OCI-LY1 (cell line): ENCODE measurements at regions not wholly inside any gene's neighbourhood (a gene's known extent, or its start where the extent isn't known, plus 50 kb on each side); places are given as distances from the start of the nearest gene placed in this dataset.

Source experiments
- H2AFZ ChIP-seq: fragments of 200-600 bp; sonication (generic), shearing (Covaris generic); 2 replicates; pipeline ENCODE4 v1.6.0; 2014; ENCODE audit warnings: antibody characterized with exemption, mild to moderate bottlenecking, low read length
- H3F3A ChIP-seq: fragments of 200-600 bp; sonication (generic), shearing (Covaris generic); 2 replicates; pipeline ENCODE4 v1.6.0; 2014; ENCODE audit warnings: mild to moderate bottlenecking, antibody characterized with exemption, low read length, moderate library complexity; ENCODE audit not compliant: insufficient read depth
- H3K27ac ChIP-seq: fragments of 200-600 bp; sonication (generic); 2 replicates; pipeline ENCODE4 v1.5.1; 2014; ENCODE audit warnings: low read length, mixed run types, mild to moderate bottlenecking, low read depth; ENCODE audit not compliant: poor library complexity, severe bottlenecking
- H3K27me3 ChIP-seq: fragments of 200-600 bp; sonication (generic); 2 replicates; pipeline ENCODE4 v1.6.0; 2014; ENCODE audit warnings: antibody characterized with exemption, mild to moderate bottlenecking, low read length, moderate library complexity; ENCODE audit not compliant: insufficient read depth
- H3K36me3 ChIP-seq: fragments of 200-600 bp; sonication (generic); 2 replicates; pipeline ENCODE4 v1.6.1; 2014; ENCODE audit warnings: mild to moderate bottlenecking, antibody characterized with exemption, low read length, moderate library complexity, mixed read lengths; ENCODE audit not compliant: insufficient read depth
- H3K4me1 ChIP-seq: fragments of 200-600 bp; sonication (generic); 2 replicates; pipeline ENCODE4 v1.5.1; 2014; ENCODE audit warnings: mild to moderate bottlenecking, low read length, moderate library complexity; ENCODE audit not compliant: insufficient read depth, severe bottlenecking
- H3K4me2 ChIP-seq: fragments of 200-600 bp; sonication (generic), shearing (Covaris generic); 2 replicates; pipeline ENCODE4 v1.6.1; 2014; ENCODE audit warnings: low read length
- H3K4me3 ChIP-seq: fragments of 200-600 bp; sonication (generic); 2 replicates; pipeline ENCODE4 v1.5.1; 2014; ENCODE audit warnings: low read length, low read depth, mild to moderate bottlenecking, mixed read lengths; ENCODE audit not compliant: poor library complexity, severe bottlenecking
- H3K79me2 ChIP-seq: fragments of 200-600 bp; shearing (Covaris generic); 2 replicates; pipeline ENCODE4 v1.6.1; 2016; ENCODE audit warnings: mixed run types, low read length, mixed read lengths; ENCODE audit not compliant: insufficient read depth
- H3K9ac ChIP-seq: fragments of 200-600 bp; sonication (generic), shearing (Covaris generic); 2 replicates; pipeline ENCODE4 v1.6.1; 2014; ENCODE audit warnings: mild to moderate bottlenecking, low read length, mixed read lengths
- H3K9me2 ChIP-seq: fragments of 200-600 bp; sonication (generic), shearing (Covaris generic); 2 replicates; pipeline ENCODE4 v1.6.1; 2014; ENCODE audit warnings: low read depth, mild to moderate bottlenecking, low read length, mixed read lengths
- H3K9me3 ChIP-seq: fragments of 200-600 bp; shearing (Covaris generic); 2 replicates; pipeline ENCODE4 v1.6.1; 2014; ENCODE audit warnings: low read length, mixed read lengths
- H4K20me1 ChIP-seq: fragments of 200-600 bp; sonication (generic), shearing (Covaris generic); 2 replicates; pipeline ENCODE4 v1.6.0; 2016; ENCODE audit warnings: mild to moderate bottlenecking, low read length; ENCODE audit not compliant: insufficient read depth
- EZH2 ChIP-seq: fragments of 200-600 bp; sonication (generic), shearing (Covaris generic); IDR thresholded peaks from 2 replicates; pipeline ENCODE4 v1.8.0; 2017; ENCODE audit warnings: borderline replicate concordance, mixed run types, mild to moderate bottlenecking, antibody characterized with exemption, low read length, moderate library complexity, mixed read lengths
- TF ChIP-seq, protein P1 (sequence below): fragments of 200-600 bp; sonication (generic), shearing (Covaris generic); IDR thresholded peaks from 2 replicates; pipeline ENCODE4 v1.5.1; 2017; ENCODE audit warnings: mild to moderate bottlenecking, antibody characterized with exemption, low read length, moderate library complexity, mixed read lengths

DNA sequence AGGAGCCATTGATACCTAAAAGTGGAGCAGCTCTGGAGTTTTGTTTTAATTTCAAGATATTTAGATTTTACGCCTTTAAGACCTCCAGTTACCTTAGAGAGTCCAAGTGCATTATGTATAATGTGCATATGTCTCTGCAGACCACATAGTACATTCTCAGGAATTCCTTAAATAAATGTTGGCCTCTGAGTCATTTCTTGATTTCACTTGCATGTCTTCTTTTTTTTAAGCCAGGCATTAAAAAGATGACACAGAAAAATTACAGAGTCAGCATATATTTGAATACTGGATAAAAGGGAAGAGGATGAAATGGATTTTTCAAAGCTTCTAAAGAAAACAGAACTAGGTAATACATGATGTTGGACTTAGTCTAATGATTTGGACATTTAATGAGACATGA is 125.2 kb downstream of the TMCO5A start:
- H3K9me3 ChIP-seq: no peaks in the 10 kb centered on the region
- H3K4me2 ChIP-seq: no peak overlapping the region
- H3K4me1 ChIP-seq: no peaks in the 10 kb centered on the region
- H3K4me3 ChIP-seq: no peak overlapping the region
- no peak overlapping the region for H2AFZ ChIP-seq
- H3F3A ChIP-seq: no peaks in the 10 kb centered on the region
- no peaks in the 10 kb centered on the region for H3K9me2 ChIP-seq
- no peaks in the 10 kb centered on the region for H4K20me1 ChIP-seq
- H3K9ac ChIP-seq: no peak overlapping the region
- no peaks in the 10 kb centered on the region for H3K36me3 ChIP-seq
- H3K79me2 ChIP-seq: no peaks in the 10 kb centered on the region
- no peaks in the 10 kb centered on the region for H3K27me3 ChIP-seq
- TF ChIP-seq, protein P1, sequence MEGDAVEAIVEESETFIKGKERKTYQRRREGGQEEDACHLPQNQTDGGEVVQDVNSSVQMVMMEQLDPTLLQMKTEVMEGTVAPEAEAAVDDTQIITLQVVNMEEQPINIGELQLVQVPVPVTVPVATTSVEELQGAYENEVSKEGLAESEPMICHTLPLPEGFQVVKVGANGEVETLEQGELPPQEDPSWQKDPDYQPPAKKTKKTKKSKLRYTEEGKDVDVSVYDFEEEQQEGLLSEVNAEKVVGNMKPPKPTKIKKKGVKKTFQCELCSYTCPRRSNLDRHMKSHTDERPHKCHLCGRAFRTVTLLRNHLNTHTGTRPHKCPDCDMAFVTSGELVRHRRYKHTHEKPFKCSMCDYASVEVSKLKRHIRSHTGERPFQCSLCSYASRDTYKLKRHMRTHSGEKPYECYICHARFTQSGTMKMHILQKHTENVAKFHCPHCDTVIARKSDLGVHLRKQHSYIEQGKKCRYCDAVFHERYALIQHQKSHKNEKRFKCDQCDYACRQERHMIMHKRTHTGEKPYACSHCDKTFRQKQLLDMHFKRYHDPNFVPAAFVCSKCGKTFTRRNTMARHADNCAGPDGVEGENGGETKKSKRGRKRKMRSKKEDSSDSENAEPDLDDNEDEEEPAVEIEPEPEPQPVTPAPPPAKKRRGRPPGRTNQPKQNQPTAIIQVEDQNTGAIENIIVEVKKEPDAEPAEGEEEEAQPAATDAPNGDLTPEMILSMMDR: no peak
- TF ChIP-seq EZH2: no peak
- H3K27ac ChIP-seq: no peak overlapping the region

DNA sequence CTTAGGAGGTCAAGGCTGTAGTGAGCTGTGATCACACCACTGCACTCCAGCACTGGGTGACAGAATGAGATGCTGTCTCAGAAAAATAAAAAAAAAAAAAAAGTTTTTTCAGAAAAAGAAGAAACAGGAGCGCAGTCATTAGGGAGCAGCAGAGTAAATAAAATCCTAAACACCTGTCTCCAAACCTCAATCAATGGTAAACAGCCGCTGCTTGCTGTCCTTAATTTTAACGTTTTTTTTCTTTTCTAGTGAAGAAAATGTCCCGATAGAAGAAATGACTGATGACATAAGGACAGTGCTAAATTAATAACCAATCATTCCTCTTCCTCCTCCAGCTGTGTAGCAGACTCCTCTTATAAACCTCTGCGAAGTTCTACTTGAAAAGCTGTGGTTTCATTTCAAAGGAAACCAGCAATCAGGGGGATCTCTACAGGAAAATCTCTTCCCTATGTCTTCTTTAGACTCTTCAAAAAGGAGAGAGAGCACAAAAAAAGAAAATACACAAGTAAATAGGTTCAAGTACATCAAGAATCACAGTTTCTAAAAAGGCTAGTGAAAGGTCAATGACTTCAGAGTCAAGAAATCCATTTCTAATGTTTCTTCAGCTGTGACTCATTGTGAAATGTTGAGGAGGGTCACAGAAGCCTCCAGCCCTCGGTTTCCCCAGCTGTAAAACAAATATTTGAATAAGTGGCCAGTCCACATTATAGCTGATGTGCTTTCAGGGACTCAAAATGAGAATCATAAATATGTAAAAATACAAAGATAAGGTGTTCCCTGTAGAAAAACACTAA is 127.6 kb downstream of the TMCO5A start:
- no peaks in the 10 kb centered on the region for H3K36me3 ChIP-seq
- no peak overlapping the region for H3K9ac ChIP-seq
- H3K79me2 ChIP-seq: no peaks in the 10 kb centered on the region
- H3K9me2 ChIP-seq: no peaks in the 10 kb centered on the region
- no peak overlapping the region for H2AFZ ChIP-seq
- no peaks in the 10 kb centered on the region for H3K9me3 ChIP-seq
- no peak overlapping the region for H3K27ac ChIP-seq
- TF ChIP-seq, protein P1: no peak
- no peak for TF ChIP-seq EZH2
- no peaks in the 10 kb centered on the region for H4K20me1 ChIP-seq
- H3K4me1 ChIP-seq: no peaks in the 10 kb centered on the region
- H3F3A ChIP-seq: no peaks in the 10 kb centered on the region
- H3K4me2 ChIP-seq: no peak overlapping the region
- H3K4me3 ChIP-seq: no peak overlapping the region
- no peaks in the 10 kb centered on the region for H3K27me3 ChIP-seq

DNA sequence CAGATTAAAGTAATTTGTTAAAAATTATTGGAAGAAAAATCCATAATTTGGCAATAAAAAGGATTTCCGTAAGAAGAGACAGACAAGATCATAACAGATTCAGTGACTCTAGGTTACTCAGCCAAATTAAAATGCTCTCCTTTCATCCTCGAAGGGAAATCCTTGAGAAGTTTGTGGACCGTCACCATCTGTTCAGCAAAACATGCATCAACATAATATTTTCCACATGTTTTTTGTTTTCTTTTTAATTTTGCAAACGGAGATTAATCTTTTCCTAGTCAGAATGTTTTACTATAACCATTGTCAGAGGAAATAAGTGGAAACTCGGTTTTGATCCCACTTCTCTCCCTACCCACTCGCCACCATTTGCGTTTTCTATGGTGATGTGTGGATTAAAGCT is 128.3 kb downstream of the TMCO5A start:
- no peaks in the 10 kb centered on the region for H3K9me3 ChIP-seq
- no peaks in the 10 kb centered on the region for H3K27me3 ChIP-seq
- no peak for TF ChIP-seq EZH2
- TF ChIP-seq, protein P1: no peak
- no peak overlapping the region for H3K4me2 ChIP-seq
- no peak overlapping the region for H3K4me3 ChIP-seq
- no peaks in the 10 kb centered on the region for H3K9me2 ChIP-seq
- no peak overlapping the region for H2AFZ ChIP-seq
- H3K4me1 ChIP-seq: no peaks in the 10 kb centered on the region
- no peaks in the 10 kb centered on the region for H3K36me3 ChIP-seq
- H4K20me1 ChIP-seq: no peaks in the 10 kb centered on the region
- H3K79me2 ChIP-seq: no peaks in the 10 kb centered on the region
- H3K27ac ChIP-seq: no peak overlapping the region
- H3K9ac ChIP-seq: no peak overlapping the region
- no peaks in the 10 kb centered on the region for H3F3A ChIP-seq
